Neural progenitor cell (in vitro differentiated cells): ENCODE measurements at regions not wholly inside any gene's neighbourhood (a gene's known extent, or its start where the extent isn't known, plus 50 kb on each side); places are given as distances from the start of the nearest gene placed in this dataset.

ENCODE experiments used
- EZH2 ChIP-seq: fragments of 200-600 bp; sonication (generic); IDR thresholded peaks from 2 replicates; pipeline ENCODE4 v1.6.1; 2017; ENCODE audit warnings: antibody characterized with exemption, mild to moderate bottlenecking, moderate library complexity
- TF ChIP-seq, protein P1 (sequence below): fragments of 200-600 bp; sonication (generic); IDR thresholded peaks from 2 replicates; pipeline ENCODE4 v1.5.1; 2017; ENCODE audit warnings: antibody characterized with exemption, mild to moderate bottlenecking

DNA sequence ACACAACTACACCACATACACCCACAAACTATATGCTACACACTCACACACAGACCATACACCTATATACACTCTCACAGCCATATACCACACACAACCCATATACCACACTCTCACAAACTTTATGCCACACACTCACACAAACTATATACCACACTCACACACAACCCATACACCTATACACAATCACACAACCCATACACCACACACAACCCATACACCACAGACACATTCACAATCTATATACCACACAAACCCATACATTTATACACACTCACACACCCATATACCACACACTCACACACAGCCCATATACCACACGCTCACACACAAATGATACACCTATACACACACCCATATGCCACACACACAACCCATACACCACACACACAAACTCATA, 163.3 kb downstream of the TMEM121 start:
- TF ChIP-seq, protein P1, sequence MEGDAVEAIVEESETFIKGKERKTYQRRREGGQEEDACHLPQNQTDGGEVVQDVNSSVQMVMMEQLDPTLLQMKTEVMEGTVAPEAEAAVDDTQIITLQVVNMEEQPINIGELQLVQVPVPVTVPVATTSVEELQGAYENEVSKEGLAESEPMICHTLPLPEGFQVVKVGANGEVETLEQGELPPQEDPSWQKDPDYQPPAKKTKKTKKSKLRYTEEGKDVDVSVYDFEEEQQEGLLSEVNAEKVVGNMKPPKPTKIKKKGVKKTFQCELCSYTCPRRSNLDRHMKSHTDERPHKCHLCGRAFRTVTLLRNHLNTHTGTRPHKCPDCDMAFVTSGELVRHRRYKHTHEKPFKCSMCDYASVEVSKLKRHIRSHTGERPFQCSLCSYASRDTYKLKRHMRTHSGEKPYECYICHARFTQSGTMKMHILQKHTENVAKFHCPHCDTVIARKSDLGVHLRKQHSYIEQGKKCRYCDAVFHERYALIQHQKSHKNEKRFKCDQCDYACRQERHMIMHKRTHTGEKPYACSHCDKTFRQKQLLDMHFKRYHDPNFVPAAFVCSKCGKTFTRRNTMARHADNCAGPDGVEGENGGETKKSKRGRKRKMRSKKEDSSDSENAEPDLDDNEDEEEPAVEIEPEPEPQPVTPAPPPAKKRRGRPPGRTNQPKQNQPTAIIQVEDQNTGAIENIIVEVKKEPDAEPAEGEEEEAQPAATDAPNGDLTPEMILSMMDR: no peak
- TF ChIP-seq EZH2: no peak
